ENCODE measurements at regions not wholly inside any gene's neighbourhood (a gene's known extent, or its start where the extent isn't known, plus 50 kb on each side); places are given as distances from the start of the nearest gene placed in this dataset.
A peak's percentile ranks its signal among the peaks of the same experiment; 100 is the strongest.

- WGBS, 5 donors: 28 to 53% (median 35%) methylated on average over 7 of the region's 7 CpGs
- no peaks in the 10 kb centered on the region for H3K36me3 ChIP-seq
- H3K27me3 ChIP-seq: no peaks in the 10 kb centered on the region
- DNase-seq: peak; percentile 34 to 82
- peaks cover 0 to 39% (median 16%) of the 10 kb centered on the region in 4 donors for H3K4me1 ChIP-seq
- H3K9me3 ChIP-seq: no peaks in the 10 kb centered on the region
- no peak overlapping the region for H3K4me3 ChIP-seq
- intact Hi-C loops (cut with DNase I; ENCODE audit: low total_unique reads): no loop called here
- TF ChIP-seq POLR2AphosphoS5 (IDR thresholded peaks at IDR 0.05) (peak in 2 of 3 donors; percentile 67 to 80), CTCF (IDR thresholded peaks at IDR 0.05) (no peak)
- peak overlapping the region; percentile 49 to 77 (median 63) for H3K27ac ChIP-seq
Observed at GRCh38 chr7:33764752-33765451, 140.4 kb upstream of the BMPER start.

- H3K4me1 ChIP-seq: peaks cover 0 to 50% (median 16%) of the 10 kb centered on the region in 4 donors
- no peak overlapping the region for H3K4me3 ChIP-seq
- no peaks in the 10 kb centered on the region for H3K9me3 ChIP-seq
- H3K27ac ChIP-seq: peak overlapping the region in 2 of 5 donors; percentile 63 to 77
- TF ChIP-seq CTCF (IDR thresholded peaks at IDR 0.05) (no peak), POLR2A (IDR thresholded peaks at IDR 0.05) (no peak), POLR2AphosphoS5 (IDR thresholded peaks at IDR 0.05) (no peak)
- H3K27me3 ChIP-seq: no peaks in the 10 kb centered on the region
- no peak for DNase-seq
- WGBS, 5 donors: 39 to 84% (median 47%) methylated on average over 1 of the region's 1 CpG
- H3K36me3 ChIP-seq: no peaks in the 10 kb centered on the region
- intact Hi-C loops (cut with DNase I; ENCODE audit: low total_unique reads): no loop called here
Observed at GRCh38 chr7:33766405-33766804, 138.9 kb upstream of the BMPER start.

GRCh38 chr7:33769930-33770329 is 135.4 kb upstream of the BMPER start:
- H3K27ac ChIP-seq: peak overlapping the region in 1 of 5 donors; percentile 30
- TF ChIP-seq POLR2AphosphoS5 (IDR thresholded peaks at IDR 0.05) (no peak), EP300 (IDR thresholded peaks at IDR 0.05) (no peak), CTCF (IDR thresholded peaks at IDR 0.05) (no peak), POLR2A (IDR thresholded peaks at IDR 0.05) (no peak)
- intact Hi-C loops (cut with DNase I; ENCODE audit: low total_unique reads): no loop called here
- H3K27me3 ChIP-seq: no peaks in the 10 kb centered on the region
- no peaks in the 10 kb centered on the region for H3K36me3 ChIP-seq
- DNase-seq: no peak
- no peak overlapping the region for H3K4me3 ChIP-seq
- H3K4me1 ChIP-seq: peaks cover 6 to 56% (median 13%) of the 10 kb centered on the region in 4 donors
- WGBS, 5 donors: 40 to 92% (median 72%) methylated on average over 1 of the region's 1 CpG
- no peaks in the 10 kb centered on the region for H3K9me3 ChIP-seq

- no peak for TF ChIP-seq POLR2AphosphoS5 (IDR thresholded peaks at IDR 0.05)
- 90 to 93% (median 92%) methylated on average over 4 of the region's 4 CpGs for WGBS, 5 donors
- intact Hi-C loops (cut with DNase I; ENCODE audit: low total_unique reads): no loop called here
Observed at GRCh38 chr7:33770576-33770975, 134.8 kb upstream of the BMPER start.

GRCh38 chr7:33771422-33771821 is 133.9 kb upstream of the BMPER start:
- intact Hi-C loops (cut with DNase I; ENCODE audit: low total_unique reads): no loop called here
- peaks cover 7 to 54% (median 14%) of the 10 kb centered on the region in 4 donors for H3K4me1 ChIP-seq
- no peaks in the 10 kb centered on the region for H3K9me3 ChIP-seq
- peak in 1 of 3 donors; percentile 48 for TF ChIP-seq POLR2AphosphoS5 (IDR thresholded peaks at IDR 0.05)
- TF ChIP-seq CTCF (IDR thresholded peaks at IDR 0.05): no peak
- no peaks in the 10 kb centered on the region for H3K36me3 ChIP-seq
- no peaks in the 10 kb centered on the region for H3K27me3 ChIP-seq
- 64 to 98% (median 84%) methylated on average over 3 of the region's 3 CpGs for WGBS, 5 donors
- no peak overlapping the region for H3K4me3 ChIP-seq
- no peak for DNase-seq
- no peak overlapping the region for H3K27ac ChIP-seq

More at GRCh38 chr7:33770576-33770975, 134.8 kb upstream of the BMPER start:
- Histone ChIP-seq H3K4me1 (peaks cover 7 to 56% (median 15%) of the 10 kb centered on the region in 4 donors), H3K9me3 (no peaks in the 10 kb centered on the region), H3K36me3 (no peaks in the 10 kb centered on the region), H3K4me3 (no peak overlapping the region), H3K27ac (peak overlapping the region in 1 of 5 donors; percentile 30), H3K27me3 (no peaks in the 10 kb centered on the region)
- no peak for DNase-seq

Measured in stomach (tissue), 8 donors.